ENCODE measurements at regions not wholly inside any gene's neighbourhood (a gene's known extent, or its start where the extent isn't known, plus 50 kb on each side); places are given as distances from the start of the nearest gene placed in this dataset.

DNA sequence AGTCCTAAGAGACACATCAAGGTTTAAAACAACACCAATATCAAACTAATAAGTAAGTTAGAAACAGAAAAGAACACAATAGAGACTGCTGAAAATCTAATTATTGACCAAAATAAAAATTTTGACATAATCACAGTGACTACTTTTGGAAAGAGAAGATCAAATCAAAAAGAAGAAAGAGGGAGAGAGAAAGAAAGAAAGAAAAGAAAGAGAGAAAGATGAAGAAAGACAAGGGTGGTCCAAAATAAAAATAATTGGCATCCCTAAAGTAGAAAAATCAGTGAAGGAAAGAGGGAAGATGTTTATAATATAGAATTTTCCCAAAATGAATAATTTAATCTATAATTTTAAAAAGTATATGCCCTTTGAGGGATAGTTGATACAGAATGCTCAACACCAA lies 118.8 kb upstream of the VIPR2 start:
- TF ChIP-seq TARDBP (IDR thresholded peaks at IDR 0.05) (no peak), FOXM1 (IDR thresholded peaks at IDR 0.05; ENCODE audit: borderline replicate concordance) (no peak), LEF1 (IDR thresholded peaks at IDR 0.05; ENCODE audit: borderline replicate concordance) (no peak), L3MBTL2 (conservative IDR thresholded peaks at IDR 0.05) (no peak), NFRKB (IDR thresholded peaks at IDR 0.05) (no peak), ARNT (IDR thresholded peaks at IDR 0.05) (no peak), ZNF384 (IDR thresholded peaks at IDR 0.05) (no peak), CTBP1 (IDR thresholded peaks at IDR 0.05; ENCODE audit: borderline replicate concordance) (no peak), BHLHE40 (IDR thresholded peaks at IDR 0.05; ENCODE audit: borderline replicate concordance) (no peak), SUZ12 (IDR thresholded peaks at IDR 0.05) (no peak), ELF4 (IDR thresholded peaks at IDR 0.05) (no peak), HDGF (IDR thresholded peaks at IDR 0.05; ENCODE audit: borderline replicate concordance) (no peak), SP1 (IDR thresholded peaks at IDR 0.05) (no peak)
- TF ChIP-seq, protein P1, sequence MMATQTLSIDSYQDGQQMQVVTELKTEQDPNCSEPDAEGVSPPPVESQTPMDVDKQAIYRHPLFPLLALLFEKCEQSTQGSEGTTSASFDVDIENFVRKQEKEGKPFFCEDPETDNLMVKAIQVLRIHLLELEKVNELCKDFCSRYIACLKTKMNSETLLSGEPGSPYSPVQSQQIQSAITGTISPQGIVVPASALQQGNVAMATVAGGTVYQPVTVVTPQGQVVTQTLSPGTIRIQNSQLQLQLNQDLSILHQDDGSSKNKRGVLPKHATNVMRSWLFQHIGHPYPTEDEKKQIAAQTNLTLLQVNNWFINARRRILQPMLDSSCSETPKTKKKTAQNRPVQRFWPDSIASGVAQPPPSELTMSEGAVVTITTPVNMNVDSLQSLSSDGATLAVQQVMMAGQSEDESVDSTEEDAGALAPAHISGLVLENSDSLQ (IDR thresholded peaks at IDR 0.05), result no peak
- no peak for DNase-seq (ENCODE audit: extremely low spot score)
- ChIA-PET CTCF (no interaction called here), POLR2A (no interaction called here)

DNA sequence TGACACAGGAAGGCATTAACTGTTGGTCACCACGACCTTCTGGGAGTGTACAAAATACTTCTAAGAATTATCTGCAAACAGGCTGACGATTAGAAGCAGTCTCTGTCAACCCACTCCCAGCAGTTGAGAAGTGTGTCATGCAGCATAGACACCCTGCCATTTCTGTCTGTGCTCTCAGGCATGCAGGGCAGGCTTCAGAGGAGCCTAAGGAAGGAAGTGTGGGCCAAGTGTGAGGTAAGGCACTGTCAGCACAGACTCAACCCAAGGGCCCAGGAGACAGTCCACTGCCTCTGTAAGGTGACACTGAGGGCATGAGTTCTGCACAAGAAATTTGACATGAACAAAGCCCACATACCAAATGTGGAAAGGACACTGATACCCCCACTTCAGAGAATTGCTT lies 109.0 kb upstream of the VIPR2 start:
- ChIA-PET POLR2A (no interaction called here), CTCF (no interaction called here)
- DNase-seq (ENCODE audit: extremely low spot score), result no peak

DNA sequence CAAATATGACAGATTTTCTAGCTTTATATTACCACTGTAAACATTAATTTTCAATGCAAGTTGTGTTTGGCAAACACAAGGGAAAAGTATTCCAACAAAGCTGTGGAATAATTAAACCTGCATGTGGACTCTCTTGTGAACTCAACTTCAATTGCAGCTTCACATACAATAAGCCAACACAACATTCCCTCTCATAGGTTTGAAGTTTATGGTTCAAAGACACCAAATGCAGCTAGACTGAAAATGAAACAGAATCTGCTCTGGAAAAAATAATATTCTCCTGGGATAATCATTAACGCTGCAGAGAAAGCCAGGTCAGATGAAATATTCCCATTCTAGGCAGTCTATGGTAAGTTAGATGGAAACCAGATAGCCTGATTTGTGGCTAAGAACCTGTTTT lies 105.8 kb upstream of the VIPR2 start:
- ChIA-PET CTCF (interaction anchor here (0.8 kb wide), 1 partner anchor 14 kb away, joined by 3 read pairs; no protein-coding TSS in a partner anchor), POLR2A (no interaction called here)
- DNase-seq (ENCODE audit: extremely low spot score), result no peak
- TF ChIP-seq L3MBTL2 (conservative IDR thresholded peaks at IDR 0.05), result no peak
- no peak for TF ChIP-seq NFRKB (IDR thresholded peaks at IDR 0.05)
- TF ChIP-seq FOXA1 (IDR thresholded peaks at IDR 0.05), result no peak
- no peak for TF ChIP-seq FOXM1 (IDR thresholded peaks at IDR 0.05; ENCODE audit: borderline replicate concordance)
- no peak for TF ChIP-seq FOXK2 (IDR thresholded peaks at IDR 0.05)
- no peak for TF ChIP-seq ELF4 (IDR thresholded peaks at IDR 0.05)
- TF ChIP-seq SP1 (IDR thresholded peaks at IDR 0.05), result no peak
- TF ChIP-seq CTBP1 (IDR thresholded peaks at IDR 0.05; ENCODE audit: borderline replicate concordance), result no peak
- no peak for TF ChIP-seq HDGF (IDR thresholded peaks at IDR 0.05; ENCODE audit: borderline replicate concordance)
- TF ChIP-seq, protein P1 (IDR thresholded peaks at IDR 0.05), result no peak
- TF ChIP-seq TARDBP (IDR thresholded peaks at IDR 0.05), result no peak
- no peak for TF ChIP-seq ZNF384 (IDR thresholded peaks at IDR 0.05)
- TF ChIP-seq ARNT (IDR thresholded peaks at IDR 0.05), result no peak
- TF ChIP-seq SUZ12 (IDR thresholded peaks at IDR 0.05), result no peak
- no peak for TF ChIP-seq BHLHE40 (IDR thresholded peaks at IDR 0.05; ENCODE audit: borderline replicate concordance)

More for the DNA sequence above, 109.0 kb upstream of the VIPR2 start:
- TF ChIP-seq NFRKB (IDR thresholded peaks at IDR 0.05) (no peak), SP1 (IDR thresholded peaks at IDR 0.05) (no peak), ARNT (IDR thresholded peaks at IDR 0.05) (no peak), HDGF (IDR thresholded peaks at IDR 0.05; ENCODE audit: borderline replicate concordance) (no peak), FOXA1 (IDR thresholded peaks at IDR 0.05) (no peak), LEF1 (IDR thresholded peaks at IDR 0.05; ENCODE audit: borderline replicate concordance) (no peak), ELF4 (IDR thresholded peaks at IDR 0.05) (no peak), CTBP1 (IDR thresholded peaks at IDR 0.05; ENCODE audit: borderline replicate concordance) (no peak), SUZ12 (IDR thresholded peaks at IDR 0.05) (no peak)

DNA sequence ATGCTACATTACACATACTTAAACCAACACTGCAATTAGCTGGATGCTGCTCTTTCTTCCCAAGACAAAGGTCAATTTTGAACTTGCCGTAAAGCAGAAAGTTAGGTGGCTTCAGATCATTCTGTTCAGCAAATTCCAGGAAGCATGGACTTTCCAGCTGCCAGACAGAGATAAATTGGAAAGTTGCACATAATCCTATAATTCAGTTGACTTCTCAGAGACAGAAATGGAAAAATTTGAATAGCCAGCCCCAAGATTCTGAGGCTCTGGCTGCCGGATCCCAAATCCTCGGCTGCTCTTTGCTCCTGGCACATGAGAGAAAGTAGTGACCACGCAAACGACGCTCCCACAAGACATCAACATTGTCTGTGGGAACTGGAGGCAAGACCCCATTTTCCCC lies 105.0 kb upstream of the VIPR2 start:
- POLR2A ChIA-PET, result no interaction called here

DNA sequence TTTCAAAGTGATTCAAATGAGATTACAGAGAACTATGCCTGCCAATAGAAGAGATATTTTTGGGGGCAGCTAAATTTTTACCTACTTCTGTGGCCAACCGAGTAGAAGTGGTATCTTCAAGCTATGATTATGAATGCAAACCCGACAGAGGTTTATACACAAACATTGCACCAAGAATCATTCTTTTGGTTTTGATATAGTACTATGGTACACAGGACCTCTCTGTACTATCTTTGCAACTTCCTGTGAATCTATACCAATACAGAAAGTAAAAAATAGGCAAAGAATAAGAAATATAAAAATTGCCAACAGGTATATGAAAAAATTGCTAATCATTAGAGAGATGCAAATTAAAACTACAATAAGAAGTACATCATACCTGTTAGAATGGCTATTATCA lies 103.2 kb upstream of the VIPR2 start:
- no peak for TF ChIP-seq FOXA1 (IDR thresholded peaks at IDR 0.05)
- TF ChIP-seq SUZ12 (IDR thresholded peaks at IDR 0.05), result no peak
- POLR2A ChIA-PET, result no interaction called here

More for the DNA sequence above, 105.0 kb upstream of the VIPR2 start:
- no peak for TF ChIP-seq SP1 (IDR thresholded peaks at IDR 0.05)
- TF ChIP-seq SUZ12 (IDR thresholded peaks at IDR 0.05), result no peak
- TF ChIP-seq L3MBTL2 (conservative IDR thresholded peaks at IDR 0.05), result no peak
- TF ChIP-seq FOXM1 (IDR thresholded peaks at IDR 0.05; ENCODE audit: borderline replicate concordance), result no peak
- TF ChIP-seq ZNF384 (IDR thresholded peaks at IDR 0.05), result no peak
- no peak for TF ChIP-seq FOXK2 (IDR thresholded peaks at IDR 0.05)
- TF ChIP-seq NFRKB (IDR thresholded peaks at IDR 0.05), result no peak
- TF ChIP-seq TARDBP (IDR thresholded peaks at IDR 0.05), result no peak
- TF ChIP-seq LEF1 (IDR thresholded peaks at IDR 0.05; ENCODE audit: borderline replicate concordance), result no peak
- CTCF ChIA-PET, result no interaction called here
- no peak for DNase-seq (ENCODE audit: extremely low spot score)

DNA sequence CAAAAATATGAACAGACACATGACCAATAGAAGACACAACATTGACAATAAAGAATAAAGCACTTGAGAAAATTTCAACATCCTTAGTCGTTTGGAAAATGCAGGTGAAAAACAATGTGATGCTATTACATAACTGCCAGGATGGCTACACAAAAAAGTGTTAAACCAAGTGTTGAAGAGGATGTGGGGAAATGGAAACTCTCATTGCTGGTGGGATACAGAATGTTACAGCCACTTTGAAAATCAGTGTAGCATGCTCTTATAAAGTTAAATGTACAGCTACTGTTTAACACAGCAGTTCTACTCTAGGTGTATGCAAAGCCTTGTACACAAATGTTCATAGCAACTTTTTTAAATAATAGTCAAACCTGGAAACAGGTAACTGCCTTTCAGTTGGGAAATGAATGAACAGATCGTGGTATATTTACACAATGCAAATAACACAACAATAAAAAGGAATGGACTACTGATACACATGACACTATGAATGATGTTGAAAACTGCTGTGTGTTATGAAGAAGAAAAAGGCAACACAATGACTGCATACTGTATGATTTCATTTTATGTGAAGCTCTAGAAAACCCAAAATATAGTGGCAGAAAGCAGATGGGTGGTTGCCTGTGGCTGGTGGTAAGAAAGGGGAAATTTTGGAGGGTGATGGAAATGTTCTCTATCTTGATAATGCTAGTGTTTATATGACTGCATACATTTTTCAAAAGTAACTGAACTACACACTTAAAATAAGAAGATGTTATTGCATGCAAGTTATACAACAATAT lies 102.2 kb upstream of the VIPR2 start:
- CTCF ChIA-PET, result interaction anchor here (0.7 kb wide), 1 partner anchor 9 kb away, joined by 3 read pairs; no protein-coding TSS in a partner anchor
- POLR2A ChIA-PET, result no interaction called here
- TF ChIP-seq FOXA1 (IDR thresholded peaks at IDR 0.05), result no peak
- no peak for TF ChIP-seq ELF4 (IDR thresholded peaks at IDR 0.05)
- TF ChIP-seq, protein P1 (IDR thresholded peaks at IDR 0.05), result no peak
- no peak for TF ChIP-seq LEF1 (IDR thresholded peaks at IDR 0.05; ENCODE audit: borderline replicate concordance)
- DNase-seq (ENCODE audit: extremely low spot score), result no peak

More for the DNA sequence above, 103.2 kb upstream of the VIPR2 start:
- CTCF ChIA-PET, result interaction anchor here (0.7 kb wide), 1 partner anchor 8 kb away, joined by 3 read pairs; no protein-coding TSS in a partner anchor
- DNase-seq (ENCODE audit: extremely low spot score), result no peak

Data from HEK293T (cell line).